GM18909 (cell line): ENCODE measurements at regions not wholly inside any gene's neighbourhood (a gene's known extent, or its start where the extent isn't known, plus 50 kb on each side); places are given as distances from the start of the nearest gene placed in this dataset.

ENCODE experiments used
- ATAC-seq: cut with Tn5 transposase; IDR thresholded peaks from one replicate; pipeline ENCODE4 v1.9.1; 2021; ENCODE audit warnings: mild to moderate bottlenecking; ENCODE audit not compliant: unreplicated experiment, poor library complexity

DNA sequence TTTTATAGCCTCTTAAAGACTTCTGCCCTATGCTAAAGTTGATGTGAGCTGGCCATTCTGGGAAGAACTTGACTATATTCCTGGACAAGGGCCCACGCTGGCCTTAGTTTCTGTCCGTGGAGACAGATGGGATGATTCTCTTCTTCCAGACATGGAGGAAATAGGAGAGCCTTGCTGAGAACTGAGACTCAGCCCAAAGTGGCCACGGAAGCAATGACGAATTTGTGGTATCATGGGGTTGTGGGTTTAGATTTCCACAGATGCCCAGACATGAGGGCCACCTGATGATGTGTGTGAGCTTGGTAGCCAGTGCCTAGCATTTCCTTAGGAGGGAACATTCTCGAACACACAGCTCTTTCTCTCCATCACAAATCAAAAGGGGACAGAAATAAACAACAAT lies 309.1 kb downstream of the NSG2 start:
- ATAC-seq = no peak

GRCh38 chr5:174355208-174355612 lies 309.7 kb downstream of the NSG2 start:
- ATAC-seq = no peak

GRCh38 chr5:174355995-174356394 lies 310.5 kb downstream of the NSG2 start:
- ATAC-seq = no peak

DNA sequence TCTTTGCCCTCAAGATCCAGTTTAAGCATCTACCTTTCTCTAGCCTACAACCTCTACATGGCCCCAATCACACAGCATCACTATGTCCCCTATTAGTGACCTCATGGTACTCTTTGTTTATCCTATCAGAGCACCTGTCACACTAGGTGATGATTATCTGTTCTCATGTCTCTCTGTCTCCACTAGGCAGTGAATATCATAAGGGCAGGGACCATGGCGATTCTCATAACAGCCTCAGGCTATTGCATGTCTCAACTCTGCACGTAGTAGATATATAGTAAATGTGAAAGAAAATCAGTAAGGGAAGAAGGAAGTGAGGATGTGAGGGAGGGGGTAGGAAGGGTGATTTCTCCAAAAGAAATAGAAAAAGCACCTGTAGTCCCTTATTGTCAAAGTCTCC lies 311.0 kb downstream of the NSG2 start:
- ATAC-seq = no peak

DNA sequence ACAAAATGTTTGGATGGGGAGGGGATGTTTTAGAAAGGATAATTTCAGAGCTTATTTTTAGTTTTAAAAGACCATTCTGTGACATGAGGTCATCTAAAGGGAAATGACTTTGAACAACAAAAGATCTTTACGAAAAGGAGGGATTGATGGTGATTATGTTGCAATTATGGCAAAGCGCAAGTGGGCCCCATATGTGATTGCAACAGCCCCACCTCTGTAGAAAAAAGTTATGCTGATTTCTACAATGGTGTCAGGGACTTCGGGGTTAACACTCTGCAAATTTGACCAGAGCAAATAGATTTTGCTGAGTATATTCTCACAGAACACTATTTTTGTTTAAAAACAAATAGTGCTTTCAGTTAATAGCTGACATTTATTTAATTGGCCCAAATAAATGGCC lies 312.8 kb downstream of the NSG2 start:
- no peak for ATAC-seq

DNA sequence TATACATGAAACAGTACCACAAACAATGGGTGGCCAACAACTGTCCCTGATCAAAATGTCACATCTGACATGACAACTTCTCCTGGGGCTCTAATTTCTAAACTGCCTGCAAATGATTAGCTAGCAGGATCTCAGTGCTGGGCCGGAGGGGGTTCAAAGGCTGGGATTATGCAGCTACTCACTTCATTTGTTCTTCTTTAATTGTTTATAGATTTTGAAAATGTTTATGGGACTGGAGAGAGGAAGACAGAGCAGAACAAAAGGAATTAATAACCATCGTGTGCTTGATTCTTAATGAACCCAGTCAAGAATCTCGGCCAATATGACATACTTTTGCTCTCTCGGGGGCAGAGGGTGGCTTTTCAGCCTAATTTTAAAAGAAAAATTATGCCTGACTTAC lies 313.6 kb downstream of the NSG2 start:
- ATAC-seq = no peak

DNA sequence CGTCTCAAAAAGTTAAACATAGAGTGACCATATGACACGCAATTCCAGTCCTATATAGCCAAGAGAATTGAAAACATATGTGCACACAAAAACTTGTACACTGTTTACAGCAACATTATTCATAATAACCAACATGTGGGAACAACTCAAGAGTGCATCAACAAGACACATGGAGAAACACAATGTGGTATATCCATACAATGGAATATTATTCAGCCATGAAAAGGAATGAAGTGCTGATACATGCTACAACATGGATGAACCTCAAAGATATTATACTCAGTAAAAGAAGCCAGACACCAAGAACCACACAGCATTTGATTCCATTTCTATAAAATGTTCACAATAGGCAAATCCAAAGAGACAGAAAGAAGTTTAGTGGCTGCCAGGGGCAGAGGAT lies 317.0 kb downstream of the NSG2 start:
- ATAC-seq = no peak

GRCh38 chr5:174363934-174364333 lies 318.4 kb downstream of the NSG2 start:
- ATAC-seq = no peak

DNA sequence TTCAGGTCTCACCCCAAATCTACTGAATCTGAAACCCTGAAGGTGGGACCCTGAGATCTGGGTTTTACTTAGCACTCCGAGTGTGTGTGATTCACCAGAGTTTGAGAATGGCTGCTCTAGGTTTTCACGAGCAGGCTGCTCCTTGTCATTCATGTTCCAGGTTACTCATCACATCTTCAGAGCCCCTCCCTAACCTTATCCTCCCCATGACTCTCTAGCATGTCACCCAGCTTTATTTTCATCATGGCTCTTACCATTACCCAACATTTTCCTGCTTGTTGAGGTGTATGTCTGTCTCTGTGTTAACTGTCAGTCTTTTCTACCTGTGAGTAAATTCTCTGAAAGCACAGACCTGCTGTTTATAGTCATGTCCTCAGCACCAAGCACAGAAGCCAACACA lies 319.2 kb downstream of the NSG2 start:
- ATAC-seq = no peak

DNA sequence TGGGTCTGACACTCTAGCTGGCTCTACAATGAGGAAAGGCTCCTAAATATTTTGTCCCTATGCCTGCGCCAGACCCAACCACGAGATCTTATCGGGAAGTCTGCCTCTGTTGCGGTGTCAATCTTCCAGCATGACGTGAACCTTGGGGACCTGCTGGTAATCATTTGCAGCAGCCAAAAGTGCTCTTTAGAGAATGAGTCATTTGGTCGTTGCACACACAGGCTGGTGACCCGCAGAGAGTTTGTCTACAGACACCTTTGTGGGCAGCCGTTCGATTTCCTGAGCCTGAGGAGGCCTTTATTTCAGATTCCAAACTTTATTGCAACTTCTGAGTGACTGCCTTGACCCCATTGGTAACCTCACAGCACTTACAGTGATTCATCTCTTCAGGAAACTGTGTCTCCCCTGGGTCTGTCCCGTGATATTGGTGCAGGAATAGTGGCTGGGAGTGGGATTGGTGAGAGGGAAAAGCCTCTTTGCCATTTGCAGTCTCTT lies 326.1 kb downstream of the NSG2 start:
- no peak for ATAC-seq

DNA sequence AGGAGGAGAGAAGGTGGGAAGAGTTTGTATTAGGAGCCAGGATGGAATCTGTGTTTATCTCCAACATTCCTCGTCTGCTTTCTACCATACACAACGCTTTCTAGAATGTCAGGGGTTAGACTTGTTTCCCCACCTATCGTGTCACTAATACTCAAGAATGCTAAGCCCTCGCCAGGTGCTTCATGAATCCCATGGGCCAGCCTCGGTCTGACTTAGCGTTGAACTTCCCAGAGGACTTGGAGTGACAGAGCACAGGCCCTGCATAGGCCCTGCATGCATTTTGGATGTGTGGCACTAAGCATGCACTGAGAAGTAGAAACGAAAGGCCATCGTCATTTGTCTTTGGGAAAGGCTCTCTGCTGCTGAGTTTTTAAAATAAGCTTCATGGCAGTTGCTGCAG lies 328.7 kb downstream of the NSG2 start:
- no peak for ATAC-seq

- no peak for ATAC-seq
Measured at GRCh38 chr5:174376056-174376455, 330.6 kb downstream of the NSG2 start.

GRCh38 chr5:174376726-174377373 lies 331.3 kb downstream of the NSG2 start:
- ATAC-seq = no peak

GRCh38 chr5:174378121-174378874 lies 332.8 kb downstream of the NSG2 start:
- no peak for ATAC-seq

DNA sequence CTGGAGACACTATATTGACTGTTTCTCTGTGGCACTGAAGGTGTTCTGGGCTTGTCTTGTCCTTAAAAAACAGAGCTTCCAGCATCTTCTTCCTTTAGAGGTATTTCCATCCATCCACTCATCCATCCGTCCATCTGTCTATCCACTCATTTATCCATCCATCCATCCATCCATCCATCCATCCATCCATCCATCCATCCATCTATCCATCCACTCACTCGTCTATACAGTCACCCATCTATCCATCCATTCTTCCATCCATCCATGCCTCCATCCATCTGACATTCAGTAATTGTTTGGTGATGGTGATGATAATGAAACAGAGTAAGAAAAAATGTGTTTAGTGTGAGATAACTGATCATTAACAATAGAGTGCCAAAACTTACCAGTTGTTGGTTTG lies 334.8 kb downstream of the NSG2 start:
- ATAC-seq = no peak

GRCh38 chr5:174381241-174381640 lies 335.7 kb downstream of the NSG2 start:
- no peak for ATAC-seq

GRCh38 chr5:174383210-174384167 lies 338.0 kb downstream of the NSG2 start:
- no peak for ATAC-seq

DNA sequence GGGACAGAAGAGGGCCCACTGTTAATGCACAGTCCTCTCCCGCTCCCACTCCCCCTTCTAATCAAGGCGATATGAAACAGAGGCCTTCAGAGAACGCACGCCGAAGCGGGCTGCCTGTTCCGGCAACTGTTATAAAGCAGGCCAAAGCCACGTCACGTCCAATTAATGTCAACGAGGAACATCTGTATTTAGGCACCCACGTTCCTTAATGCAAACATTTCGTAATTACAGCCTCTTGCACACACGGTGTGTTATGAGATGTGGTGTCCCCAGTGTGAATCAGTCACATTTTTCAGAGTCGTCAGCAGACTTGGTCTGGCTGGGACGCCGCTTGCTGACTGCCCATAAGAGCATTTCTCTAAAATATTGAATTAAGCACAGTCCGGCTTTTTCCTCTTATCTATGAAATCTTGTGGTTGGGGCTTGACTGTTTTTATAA lies 339.0 kb downstream of the NSG2 start:
- ATAC-seq = no peak

- no peak for ATAC-seq
Measured at GRCh38 chr5:174386306-174386705, 338.1 kb upstream of the MSX2 start.

- ATAC-seq = no peak
Measured at GRCh38 chr5:174386846-174387245, 337.5 kb upstream of the MSX2 start.

DNA sequence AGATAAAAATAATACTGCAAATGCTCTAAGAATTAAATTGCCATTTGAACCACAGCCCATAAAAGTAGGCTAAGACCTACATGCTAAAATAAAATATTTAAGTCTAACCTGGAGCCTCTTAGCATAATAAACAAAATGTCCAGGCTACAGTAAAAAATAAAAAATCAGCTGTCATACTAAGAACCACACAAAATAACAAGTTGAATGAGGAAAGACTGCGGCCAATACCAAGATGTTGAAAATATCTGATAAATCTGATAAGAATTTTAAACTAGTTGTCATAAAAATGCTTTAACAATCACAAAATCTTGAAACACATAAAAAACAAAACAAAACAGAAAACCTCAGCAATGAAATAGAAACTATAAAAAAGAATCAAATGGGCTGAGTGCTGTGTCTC lies 336.9 kb upstream of the MSX2 start:
- ATAC-seq = no peak
